GM18909 (cell line): ENCODE measurements at regions not wholly inside any gene's neighbourhood (a gene's known extent, or its start where the extent isn't known, plus 50 kb on each side); places are given as distances from the start of the nearest gene placed in this dataset.
"Not testable (repeated sequence)": the region's sequence is repeated elsewhere in the genome, so short reads cannot be mapped to it uniquely, and the experiment has no call there.

Experiments used
- ATAC-seq: cut with Tn5 transposase; IDR thresholded peaks from one replicate; pipeline ENCODE4 v1.9.1; 2021; ENCODE audit warnings: mild to moderate bottlenecking; ENCODE audit not compliant: unreplicated experiment, poor library complexity

DNA sequence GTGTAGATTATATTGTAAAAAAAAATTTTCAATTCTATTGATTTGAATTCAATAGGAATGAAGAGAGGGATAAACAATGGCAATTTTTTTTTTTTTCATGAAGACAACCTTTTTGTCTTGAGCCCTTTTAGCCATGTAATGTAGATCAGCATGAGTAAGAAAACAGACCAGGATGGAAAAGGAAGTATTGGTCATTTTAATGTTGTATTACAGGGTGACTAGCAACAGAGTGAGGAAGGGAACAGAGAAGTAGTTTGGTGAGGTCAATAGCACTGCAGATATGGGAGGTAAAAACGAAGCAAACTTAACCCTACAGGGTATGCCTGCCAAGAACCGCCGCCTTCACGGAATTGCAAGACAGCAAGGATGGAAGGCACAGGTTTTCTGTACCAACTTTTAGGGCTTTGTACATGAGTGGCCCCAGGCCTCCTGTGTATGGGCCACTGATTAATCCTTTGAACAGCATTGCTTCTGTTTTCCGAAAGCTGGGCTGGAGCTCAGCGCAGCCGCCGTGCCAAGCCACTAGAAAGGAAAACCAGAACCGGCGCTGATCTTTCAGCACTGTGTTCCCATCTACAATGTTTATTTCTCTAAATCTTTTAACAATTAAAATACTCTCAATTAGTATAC, 383.7 kb downstream of the CENPW start:
- no peak for ATAC-seq

GRCh38 chr6:126724821-126725220, 384.9 kb downstream of the CENPW start:
- no peak for ATAC-seq

DNA sequence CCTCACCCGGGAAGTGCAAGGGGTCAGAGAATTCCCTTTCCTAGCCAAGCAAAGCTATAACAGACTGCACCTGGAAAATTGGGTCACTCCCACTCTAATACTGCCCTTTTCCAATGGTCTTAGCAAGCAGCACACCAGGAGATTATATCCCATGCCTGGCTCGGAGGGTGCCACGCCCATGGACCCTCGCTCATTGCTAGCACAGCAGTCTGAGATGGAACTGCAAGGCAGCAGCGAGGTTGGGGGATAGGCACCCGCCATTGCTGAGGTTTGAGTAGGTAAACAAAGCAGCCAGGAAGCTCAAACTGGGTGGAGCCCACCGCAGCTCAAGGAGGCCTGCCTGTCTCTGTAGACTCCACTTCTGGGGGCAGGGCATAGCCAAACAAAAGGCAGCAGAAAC, 386.5 kb downstream of the CENPW start:
- ATAC-seq = not testable (repeated sequence)

DNA sequence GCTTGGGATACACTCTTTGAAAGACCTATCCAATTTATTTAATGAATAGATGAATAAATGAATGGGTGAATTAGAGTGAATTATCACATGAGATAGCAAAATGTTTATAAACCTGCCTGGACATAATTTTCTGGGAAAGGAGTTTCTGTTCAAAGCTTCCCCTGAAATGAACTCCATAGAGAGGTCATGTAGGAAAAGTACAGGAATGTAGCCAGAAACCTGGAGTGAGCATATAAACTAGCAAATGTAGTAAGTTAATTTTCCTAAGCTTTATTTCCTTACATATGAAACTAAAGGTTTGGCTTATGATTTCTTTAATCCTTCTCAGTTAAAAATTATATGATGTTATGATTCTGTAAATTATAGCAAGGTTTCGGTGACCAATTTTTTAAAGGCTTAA, 380.3 kb upstream of the RSPO3 start:
- no peak for ATAC-seq

GRCh38 chr6:126738641-126739040, 379.8 kb upstream of the RSPO3 start:
- no peak for ATAC-seq

DNA sequence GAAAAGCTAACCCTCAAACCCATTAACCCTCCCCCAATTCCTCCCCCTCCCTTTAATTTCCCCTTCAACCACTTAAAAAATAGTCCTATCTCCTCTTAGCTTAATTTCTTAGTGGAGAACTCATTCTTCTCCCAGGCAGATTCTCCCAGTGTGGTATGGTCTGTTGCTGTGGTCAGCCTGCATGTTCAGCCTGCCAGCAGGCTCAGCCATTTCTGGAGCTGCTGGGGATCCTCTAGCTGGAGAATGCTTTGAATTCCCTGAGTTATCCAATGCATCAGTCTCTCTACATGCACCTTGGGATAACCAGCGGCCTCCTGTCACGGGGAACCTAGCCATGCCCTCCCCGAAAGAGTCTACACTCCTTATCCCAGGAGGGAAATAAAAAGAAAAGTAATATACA, 375.4 kb upstream of the RSPO3 start:
- no peak for ATAC-seq

DNA sequence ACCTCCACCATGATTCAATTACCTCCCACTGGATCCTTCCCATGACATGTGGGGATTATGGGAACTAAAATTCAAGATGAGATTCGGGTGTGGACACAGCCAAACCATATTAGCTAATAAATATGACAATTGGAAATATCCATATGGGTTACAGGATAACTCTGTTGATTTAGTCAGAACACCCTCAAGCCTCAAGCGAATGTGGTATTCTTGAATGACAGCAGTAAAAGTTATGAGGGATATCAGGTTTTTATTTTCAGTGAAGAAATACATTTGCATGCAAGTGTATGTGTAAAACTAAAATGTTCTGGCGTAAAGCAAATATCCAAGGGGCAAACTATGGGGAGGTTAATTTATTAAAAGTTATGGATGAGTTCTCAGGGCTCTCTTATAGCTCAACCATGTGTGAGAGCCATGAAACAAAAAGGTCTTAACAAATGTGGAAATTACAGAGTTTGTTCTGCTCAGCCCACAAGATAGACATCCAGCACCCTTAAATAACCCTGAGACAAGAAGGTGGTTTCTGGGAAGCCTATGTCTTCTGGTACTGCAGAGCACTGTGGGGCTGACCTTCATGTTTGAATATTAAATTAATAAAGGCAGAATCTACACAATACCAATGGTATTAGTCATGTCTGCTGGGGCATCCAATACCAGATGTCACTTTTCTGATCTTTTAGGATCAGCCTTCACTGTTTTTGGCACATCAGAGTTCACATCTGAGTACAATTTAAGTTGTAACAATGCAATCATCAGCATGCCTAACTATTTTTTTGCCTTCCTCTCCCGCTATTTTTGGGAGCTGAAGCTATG, 370.5 kb upstream of the RSPO3 start:
- no peak for ATAC-seq

DNA sequence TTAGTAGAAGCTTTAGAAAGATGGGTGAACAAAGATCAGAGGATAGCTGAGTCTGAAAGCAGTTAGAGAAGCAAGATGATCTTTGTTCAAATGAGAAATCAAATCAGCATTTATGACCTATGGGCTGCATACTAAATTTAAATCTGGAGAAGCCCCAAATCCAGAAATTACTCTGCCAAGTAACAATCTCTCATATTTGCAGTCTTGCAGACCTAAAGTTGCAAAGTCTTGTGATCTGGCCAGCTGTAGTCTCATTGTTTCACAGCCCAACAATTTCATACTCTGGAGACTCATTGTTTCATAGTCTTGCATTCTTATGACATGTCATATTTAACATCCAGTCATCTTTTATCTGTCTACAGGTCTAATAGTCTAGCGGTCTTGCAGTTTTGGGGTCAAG, 364.9 kb upstream of the RSPO3 start:
- no peak for ATAC-seq

DNA sequence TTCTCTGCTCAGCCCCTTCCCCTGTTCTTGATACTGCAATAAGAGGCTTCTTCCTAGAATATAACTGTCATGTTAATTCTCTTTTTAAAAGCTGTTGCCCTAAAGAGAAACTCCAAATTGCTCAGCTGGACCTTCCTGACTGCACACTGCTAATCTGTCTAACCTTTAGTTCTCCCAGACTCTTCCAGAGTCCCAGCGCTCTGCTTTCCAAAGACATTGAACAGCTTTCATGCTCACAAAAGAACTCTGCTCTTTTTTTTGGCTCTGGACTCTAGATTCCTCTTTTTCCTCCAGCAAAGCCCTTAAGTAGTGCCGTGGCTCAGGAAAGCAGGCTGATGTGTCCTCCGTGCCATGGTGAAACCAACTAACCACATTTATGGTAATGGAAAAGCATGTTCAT, 356.6 kb upstream of the RSPO3 start:
- no peak for ATAC-seq

GRCh38 chr6:126764104-126764503, 354.4 kb upstream of the RSPO3 start:
- ATAC-seq = no peak

DNA sequence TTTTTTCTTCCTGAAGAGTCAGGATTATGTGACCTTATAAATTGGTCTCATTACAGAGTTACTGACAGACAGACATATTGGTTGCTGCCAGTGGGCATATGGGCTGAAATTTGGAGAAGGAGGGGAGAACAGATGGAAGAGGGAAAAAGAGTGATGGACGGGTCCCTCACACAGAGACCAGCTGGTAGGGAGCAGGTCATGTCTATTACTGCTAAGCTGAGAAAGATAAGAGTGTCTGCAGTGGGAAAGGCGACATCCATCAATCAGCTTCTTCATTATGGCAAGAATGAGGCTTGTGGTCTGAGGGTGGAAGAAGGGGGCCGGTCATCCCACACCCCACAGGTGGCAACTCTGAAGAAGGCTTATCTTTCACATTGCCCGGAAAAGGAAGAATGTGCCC, 353.8 kb upstream of the RSPO3 start:
- no peak for ATAC-seq

DNA sequence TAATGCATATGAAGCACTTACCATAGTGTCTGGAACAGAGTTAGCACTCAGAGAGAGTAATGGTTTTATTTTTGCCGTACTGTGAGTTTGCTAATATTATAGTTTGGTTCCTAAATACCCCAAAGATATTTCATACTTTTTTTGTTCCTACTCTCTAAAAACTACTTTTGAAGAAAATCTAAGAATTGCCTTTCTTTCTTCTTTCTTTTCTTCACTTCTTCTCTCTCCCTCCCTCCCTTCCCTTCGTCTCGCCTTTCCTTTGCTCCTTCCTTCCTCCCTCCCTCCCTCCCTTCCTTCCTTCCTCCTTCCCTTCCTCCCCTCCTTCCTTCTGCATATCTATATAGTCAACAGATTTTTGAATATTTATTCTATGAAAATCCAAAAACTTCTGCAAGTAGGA, 351.7 kb upstream of the RSPO3 start:
- no peak for ATAC-seq

DNA sequence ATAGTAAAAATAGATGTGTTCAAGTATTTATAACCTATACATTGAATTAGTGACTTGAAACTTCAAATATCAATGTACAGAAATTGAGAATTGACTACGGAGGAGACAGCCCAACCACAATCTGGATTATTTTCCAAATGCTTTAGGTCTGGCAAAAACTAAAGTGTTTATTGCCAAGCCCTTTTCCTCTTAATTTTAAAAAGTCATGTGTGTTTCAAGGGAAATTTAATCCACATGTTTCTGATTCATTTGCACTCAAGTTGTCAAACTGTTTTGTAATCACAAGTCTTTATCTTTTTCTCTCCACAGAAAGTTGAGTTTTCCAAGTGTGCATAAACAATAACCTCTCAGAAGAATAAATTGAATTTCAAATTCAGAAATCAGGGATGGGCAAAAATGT, 350.8 kb upstream of the RSPO3 start:
- no peak for ATAC-seq

DNA sequence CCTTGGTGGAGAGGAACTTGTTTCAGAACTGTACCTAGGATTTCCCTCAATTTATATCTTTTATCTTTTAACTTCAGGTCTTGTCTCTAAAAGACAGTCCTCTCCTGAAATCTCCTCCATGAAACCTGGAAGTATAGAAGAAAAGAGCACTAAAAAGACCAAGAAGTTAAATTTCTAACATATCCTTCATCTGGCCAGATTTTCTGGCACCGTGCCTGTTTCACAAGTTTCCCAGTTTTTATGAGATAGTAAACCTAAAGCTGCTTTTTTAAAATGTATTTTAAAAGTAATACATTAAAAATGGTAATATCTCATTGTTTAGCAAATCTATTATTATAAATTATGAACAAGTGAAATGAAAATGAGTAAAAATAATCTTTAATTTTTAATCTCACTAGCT, 348.3 kb upstream of the RSPO3 start:
- no peak for ATAC-seq

DNA sequence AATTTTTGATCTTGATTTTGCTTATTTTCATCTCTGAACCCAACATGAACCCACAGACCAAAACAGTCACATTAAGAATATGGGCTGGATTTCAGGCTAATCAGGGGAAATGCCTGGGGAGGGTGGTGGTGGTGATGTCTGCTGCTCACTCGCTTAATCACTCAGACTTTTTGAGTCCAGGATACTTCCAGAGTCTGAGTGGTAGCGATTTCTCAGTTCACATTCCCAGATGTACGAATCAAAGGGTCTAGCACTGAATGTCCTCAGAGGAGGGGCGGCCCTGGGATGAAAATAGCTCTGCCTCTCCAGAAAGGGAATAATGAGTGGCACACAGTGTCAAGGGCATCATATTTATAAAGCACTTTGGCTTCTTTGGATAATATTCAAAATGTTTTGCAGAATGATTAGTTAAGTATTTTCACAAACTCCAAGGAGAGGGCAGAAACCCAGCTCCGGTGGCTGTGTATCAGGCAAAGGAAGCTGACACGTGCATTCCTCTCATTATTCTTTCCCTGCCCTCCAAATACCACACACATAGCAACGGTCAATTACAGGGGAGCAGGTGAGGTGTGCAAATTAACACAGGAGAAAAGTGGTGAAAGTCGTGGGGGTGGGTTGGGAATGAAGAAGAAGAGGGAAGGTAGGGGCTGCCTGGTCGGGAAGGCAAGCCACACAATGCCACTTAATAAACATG, 345.2 kb upstream of the RSPO3 start:
- no peak for ATAC-seq

DNA sequence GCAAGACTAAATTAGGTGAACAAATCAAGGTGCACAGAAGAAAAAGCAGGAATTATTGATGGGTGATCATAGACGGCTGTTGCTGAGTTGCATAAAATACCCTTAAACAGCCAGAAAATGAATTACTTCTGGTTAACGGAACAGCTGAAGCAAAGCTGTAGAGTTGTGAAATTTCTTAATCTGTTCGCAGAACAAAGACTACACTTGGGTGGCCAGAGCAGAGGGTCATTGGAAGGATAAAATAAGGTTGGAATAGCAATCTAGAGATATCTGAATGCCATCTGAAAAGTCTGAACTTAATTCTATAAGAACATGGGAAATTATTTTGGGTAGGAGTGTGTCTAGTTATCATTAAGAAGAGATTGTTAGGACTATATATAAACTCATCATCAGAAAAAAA, 339.1 kb upstream of the RSPO3 start:
- ATAC-seq = no peak

- ATAC-seq = no peak
Measured at GRCh38 chr6:126781582-126781981, 336.9 kb upstream of the RSPO3 start.

- no peak for ATAC-seq
Measured at GRCh38 chr6:126784161-126784790, 334.2 kb upstream of the RSPO3 start.

DNA sequence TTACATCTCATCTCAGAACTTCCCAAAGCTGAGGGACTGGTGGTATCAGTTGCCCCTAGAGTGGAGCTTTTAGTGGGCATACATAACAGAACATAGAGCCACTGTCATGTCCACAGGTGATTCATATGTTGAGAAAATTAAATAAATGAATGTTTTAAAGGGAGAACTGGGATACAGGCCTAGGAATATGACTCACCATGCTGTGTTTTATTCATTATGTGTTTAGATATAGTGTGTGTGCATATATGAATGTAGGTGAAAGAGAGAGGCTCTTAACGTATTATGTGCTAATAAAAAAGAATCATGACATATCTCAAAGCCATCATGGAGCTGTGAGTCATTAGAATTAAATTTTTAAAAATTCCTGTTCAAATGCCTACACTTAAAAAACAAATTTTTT, 332.2 kb upstream of the RSPO3 start:
- no peak for ATAC-seq

- no peak for ATAC-seq
Measured at GRCh38 chr6:126787635-126788034, 330.8 kb upstream of the RSPO3 start.

GRCh38 chr6:126788861-126789365, 329.6 kb upstream of the RSPO3 start:
- ATAC-seq = no peak
